ENCODE measurements at regions not wholly inside any gene's neighbourhood (a gene's known extent, or its start where the extent isn't known, plus 50 kb on each side); places are given as distances from the start of the nearest gene placed in this dataset.

GRCh38 chr6:144411531-144412165 lies 126.5 kb downstream of the UTRN start:
- TF ChIP-seq CTCF (conservative IDR thresholded peaks at IDR 0.05; ENCODE audit: low read depth, low read length) (no peak), EZH2 (IDR thresholded peaks at IDR 0.05; ENCODE audit: borderline replicate concordance, low read depth, low read length, poor library complexity, severe bottlenecking) (no peak)
